ENCODE measurements at regions not wholly inside any gene's neighbourhood (a gene's known extent, or its start where the extent isn't known, plus 50 kb on each side); places are given as distances from the start of the nearest gene placed in this dataset.

GRCh38 chrY:15162211-15162610 is 637.9 kb downstream of the NLGN4Y start:
- no peak for DNase-seq (ENCODE audit: extremely low spot score)
- POLR2A ChIA-PET, result no interaction called here
- CTCF ChIA-PET, result no interaction called here
- no peak for TF ChIP-seq CTCF (IDR thresholded peaks at IDR 0.05; ENCODE audit: control extremely low read depth, extremely low read depth, low read depth, missing control alignments)

- DNase-seq (ENCODE audit: extremely low spot score), result no peak
- no peak for TF ChIP-seq CTCF (IDR thresholded peaks at IDR 0.05; ENCODE audit: control extremely low read depth, extremely low read depth, low read depth, missing control alignments)
- ChIA-PET POLR2A (no interaction called here), CTCF (no interaction called here)
Measured at GRCh38 chrY:15179890-15180289, 655.6 kb downstream of the NLGN4Y start.

- no peak for TF ChIP-seq CTCF (IDR thresholded peaks at IDR 0.05; ENCODE audit: control extremely low read depth, extremely low read depth, low read depth, missing control alignments)
Measured at GRCh38 chrY:15229056-15229455, 704.7 kb downstream of the NLGN4Y start.

GRCh38 chrY:15239596-15240132 is 715.3 kb downstream of the NLGN4Y start:
- ChIA-PET POLR2A (no interaction called here), CTCF (no interaction called here)
- no peak for TF ChIP-seq CTCF (IDR thresholded peaks at IDR 0.05; ENCODE audit: control extremely low read depth, extremely low read depth, low read depth, missing control alignments)
- DNase-seq (ENCODE audit: extremely low spot score), result no peak

More at GRCh38 chrY:15229056-15229455, 704.7 kb downstream of the NLGN4Y start:
- ChIA-PET CTCF (no interaction called here), POLR2A (no interaction called here)
- DNase-seq (ENCODE audit: extremely low spot score), result no peak

- DNase-seq (ENCODE audit: extremely low spot score), result no peak
- TF ChIP-seq CTCF (IDR thresholded peaks at IDR 0.05; ENCODE audit: control extremely low read depth, extremely low read depth, low read depth, missing control alignments), result no peak
- POLR2A ChIA-PET, result no interaction called here
- CTCF ChIA-PET, result no interaction called here
Measured at GRCh38 chrY:15259286-15259685, 735.0 kb downstream of the NLGN4Y start.

- ChIA-PET POLR2A (no interaction called here), CTCF (no interaction called here)
Measured at GRCh38 chrY:15286572-15286971, 762.2 kb downstream of the NLGN4Y start.

More at GRCh38 chrY:15286572-15286971, 762.2 kb downstream of the NLGN4Y start:
- DNase-seq (ENCODE audit: extremely low spot score), result no peak
- TF ChIP-seq CTCF (IDR thresholded peaks at IDR 0.05; ENCODE audit: control extremely low read depth, extremely low read depth, low read depth, missing control alignments), result no peak
